HG02588 (cell line): ENCODE measurements at regions not wholly inside any gene's neighbourhood (a gene's known extent, or its start where the extent isn't known, plus 50 kb on each side); places are given as distances from the start of the nearest gene placed in this dataset.

Experiments
- ATAC-seq: cut with Tn5 transposase; IDR thresholded peaks from one replicate; pipeline ENCODE4 v1.9.1; 2021; ENCODE audit warnings: mild to moderate bottlenecking, moderate library complexity; ENCODE audit not compliant: unreplicated experiment

DNA sequence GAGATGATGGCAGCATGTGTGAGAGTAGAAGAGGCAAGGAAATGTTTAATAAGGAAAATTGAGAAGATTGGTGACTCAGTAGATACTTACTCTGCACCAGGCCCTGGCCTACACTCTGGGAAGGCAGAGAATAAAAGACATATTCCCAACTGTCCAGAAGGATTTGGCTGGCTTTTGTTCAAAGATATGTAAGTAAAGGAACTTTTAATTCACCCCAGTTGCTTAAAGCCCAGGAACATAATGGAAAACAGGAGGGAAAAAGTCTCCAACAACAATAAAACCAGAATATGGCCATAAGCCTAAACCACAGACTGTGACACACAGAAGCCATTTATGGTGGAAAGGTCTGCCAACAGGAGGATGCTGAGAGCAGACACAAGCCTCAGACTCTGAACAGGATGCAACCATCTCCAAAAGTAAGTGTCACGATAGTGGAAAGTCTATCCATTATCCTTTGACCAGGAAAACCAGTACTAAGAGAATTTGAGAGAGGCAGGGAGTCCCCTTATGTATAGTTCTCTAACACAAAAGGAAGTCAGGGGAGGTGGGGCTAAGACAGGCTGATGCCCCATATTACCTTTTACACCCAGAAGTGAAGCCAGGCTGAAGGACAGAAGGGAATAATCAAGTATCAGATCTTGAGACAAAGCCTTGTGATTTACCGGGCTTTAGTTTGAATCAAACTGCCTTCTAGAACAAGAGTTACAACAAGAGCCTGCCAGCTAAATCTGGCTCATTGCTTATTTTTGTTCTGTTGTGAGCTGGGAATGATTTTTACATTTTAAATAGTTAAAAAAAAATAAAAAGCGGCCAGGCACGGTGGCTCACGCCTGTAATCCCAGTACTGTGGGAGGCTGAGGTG lies 169.5 kb upstream of the STARD13 start:
- ATAC-seq = no peak

DNA sequence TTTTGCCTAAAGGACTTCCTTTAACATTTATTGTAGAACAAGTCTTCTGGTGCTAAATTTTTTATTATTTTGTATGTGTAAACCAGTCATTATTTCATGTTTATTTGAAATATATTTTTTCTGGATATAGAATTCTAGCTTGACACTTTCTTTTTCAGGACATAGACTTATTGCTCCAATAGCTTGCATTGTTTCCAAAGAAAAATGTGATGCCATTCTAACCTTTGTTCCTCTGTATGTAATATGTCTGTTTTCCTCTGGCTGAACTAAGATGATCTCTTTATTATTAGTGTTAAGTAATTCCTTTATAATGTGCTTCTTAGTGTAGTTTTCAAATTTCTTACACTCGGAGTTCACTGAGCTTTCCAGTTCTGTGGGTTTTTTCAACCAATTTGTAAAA lies 174.1 kb upstream of the STARD13 start:
- no peak for ATAC-seq

DNA sequence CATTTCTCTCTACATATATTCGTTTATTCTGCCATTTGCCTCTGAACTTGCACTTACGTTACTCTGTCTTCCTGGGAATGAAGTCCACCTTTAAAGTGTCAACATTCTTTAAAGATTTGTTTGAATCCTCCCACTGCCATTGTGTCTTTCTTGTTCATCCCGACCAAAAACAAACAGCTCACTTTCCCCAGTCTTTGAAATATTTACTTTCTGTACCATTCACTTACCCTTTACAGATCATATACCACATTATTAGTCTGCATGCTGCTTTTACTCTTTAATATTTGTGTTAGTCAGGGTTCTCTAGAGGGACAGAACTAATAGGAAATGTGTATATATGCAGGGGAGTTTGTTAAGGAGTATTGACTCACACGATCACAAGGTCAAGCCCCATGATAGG lies 176.6 kb upstream of the STARD13 start:
- no peak for ATAC-seq

DNA sequence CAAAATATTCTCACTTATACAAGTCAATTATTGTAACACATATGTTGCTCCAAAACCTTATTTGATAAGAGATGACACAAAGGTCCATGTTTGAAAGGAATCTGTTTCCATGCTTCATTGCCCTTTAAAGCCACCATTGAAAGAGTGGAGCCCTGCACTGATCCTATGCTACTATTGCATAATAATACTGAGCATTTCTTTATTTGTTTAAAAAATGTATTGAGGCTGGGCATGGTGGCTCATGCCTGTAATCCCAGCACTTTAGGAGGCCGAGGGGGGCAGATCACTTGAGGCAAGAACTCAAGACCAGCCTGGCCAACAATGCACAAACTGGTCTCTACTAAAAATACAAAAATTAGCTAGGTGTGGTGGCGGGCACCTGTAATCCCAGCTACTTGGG lies 178.8 kb upstream of the STARD13 start:
- ATAC-seq = no peak

DNA sequence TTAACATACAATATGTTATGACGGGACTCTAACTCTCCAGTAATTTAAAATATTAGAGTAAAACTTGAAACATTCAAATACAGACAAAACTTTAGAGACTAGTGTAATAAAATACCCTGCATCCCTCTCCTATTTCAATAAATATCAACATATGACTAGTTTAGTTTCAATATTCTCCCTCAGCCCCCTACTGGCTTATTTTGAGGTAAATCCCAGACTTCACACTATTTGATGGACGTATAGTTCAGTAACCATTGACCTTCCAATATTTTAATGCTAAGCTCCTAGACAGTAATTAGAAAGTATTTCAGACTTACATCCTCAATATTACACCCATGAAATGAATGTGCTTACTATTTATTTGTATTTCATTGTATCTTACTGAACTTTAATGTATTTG lies 180.7 kb upstream of the STARD13 start:
- no peak for ATAC-seq

DNA sequence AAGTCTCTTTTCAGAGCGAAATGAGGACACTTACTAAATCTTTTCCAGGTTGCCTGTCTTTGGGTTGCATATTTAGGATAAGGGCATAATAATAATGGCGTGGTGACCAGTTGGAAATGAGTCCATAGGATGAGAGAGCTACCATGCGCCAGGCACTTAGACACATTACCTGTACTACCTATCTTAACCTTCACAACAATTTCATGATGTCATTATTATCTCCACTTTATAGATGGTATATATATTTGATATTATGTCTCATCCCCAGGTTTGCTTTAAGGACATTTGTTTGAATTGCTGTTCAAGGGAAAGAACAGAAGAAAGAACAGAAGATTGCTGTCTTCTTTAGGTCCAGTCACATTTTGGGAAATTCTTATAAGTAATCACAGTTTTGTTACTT lies 182.0 kb upstream of the STARD13 start:
- ATAC-seq = no peak

DNA sequence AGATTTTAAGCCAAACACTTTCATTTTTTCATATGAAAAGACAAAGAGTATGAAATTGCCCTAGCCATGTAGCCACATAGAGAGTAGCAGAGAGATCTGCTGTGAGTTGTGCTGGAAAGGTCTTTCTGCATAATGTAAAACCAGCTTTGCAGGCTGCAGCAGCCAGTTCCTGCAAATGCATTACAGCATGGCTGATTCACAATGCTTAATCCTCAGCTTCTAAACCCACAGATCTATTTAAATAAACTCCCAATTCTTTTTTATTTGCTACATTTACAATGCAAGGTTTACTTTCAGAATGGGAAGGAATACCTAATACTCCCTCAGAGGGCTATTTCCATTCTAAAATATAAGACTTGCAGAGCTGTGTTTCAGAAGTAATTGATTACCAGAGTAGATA lies 185.6 kb upstream of the STARD13 start:
- ATAC-seq = no peak

DNA sequence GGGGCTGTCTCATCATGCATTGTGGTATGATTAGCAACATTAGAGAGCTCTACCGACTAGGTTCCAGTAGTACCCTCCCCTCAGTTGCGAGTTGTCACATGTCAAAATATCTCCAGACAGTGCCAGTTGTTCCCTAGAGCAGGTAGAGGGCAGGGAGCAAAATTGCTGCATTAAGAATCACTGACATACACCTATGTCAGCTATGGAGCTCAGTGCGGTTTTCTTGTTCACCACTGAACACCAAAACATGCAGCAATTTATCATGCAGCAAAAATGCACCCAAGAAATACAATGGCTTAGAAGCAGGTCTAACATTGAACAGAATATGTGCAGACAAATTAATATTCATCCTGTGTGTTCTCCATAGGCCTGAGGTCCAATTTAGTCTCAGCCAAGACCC lies 186.9 kb upstream of the STARD13 start:
- no peak for ATAC-seq

DNA sequence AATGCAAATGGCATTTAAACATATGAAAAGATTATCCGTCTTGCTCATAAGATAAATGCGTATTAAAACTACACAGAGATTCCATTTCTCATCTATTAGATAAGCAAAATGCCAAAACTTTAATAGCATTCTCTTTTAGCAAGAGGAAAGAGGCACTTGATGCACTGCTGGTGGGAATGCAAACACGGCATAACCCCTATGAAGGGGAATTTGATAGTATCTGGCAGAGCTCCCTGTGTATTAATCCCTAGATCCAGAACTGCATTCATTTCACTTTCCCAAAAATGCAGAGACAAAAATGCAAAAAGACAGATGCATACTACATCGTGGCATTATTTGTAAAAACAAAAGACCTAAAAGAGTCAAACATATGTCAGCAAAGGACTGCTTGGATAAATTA lies 193.6 kb upstream of the STARD13 start:
- ATAC-seq = no peak

DNA sequence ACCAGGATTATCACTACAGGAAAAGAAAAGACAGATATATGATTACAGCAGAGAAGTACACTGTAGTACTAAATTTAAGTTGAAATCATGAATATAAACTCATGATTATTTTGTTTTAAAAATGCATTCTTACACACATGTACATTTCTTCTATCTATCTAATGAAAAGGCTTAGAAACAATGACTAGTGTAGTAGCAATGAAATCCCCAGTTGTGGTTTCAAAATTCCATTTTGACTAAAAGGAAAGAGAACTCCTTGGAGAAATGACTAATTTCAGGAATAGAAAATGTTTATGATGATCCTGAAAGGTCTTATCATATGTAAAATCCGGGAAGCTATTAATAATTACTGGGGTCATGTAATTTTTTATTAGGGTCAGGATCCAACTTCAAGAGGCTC lies 195.0 kb upstream of the STARD13 start:
- no peak for ATAC-seq

DNA sequence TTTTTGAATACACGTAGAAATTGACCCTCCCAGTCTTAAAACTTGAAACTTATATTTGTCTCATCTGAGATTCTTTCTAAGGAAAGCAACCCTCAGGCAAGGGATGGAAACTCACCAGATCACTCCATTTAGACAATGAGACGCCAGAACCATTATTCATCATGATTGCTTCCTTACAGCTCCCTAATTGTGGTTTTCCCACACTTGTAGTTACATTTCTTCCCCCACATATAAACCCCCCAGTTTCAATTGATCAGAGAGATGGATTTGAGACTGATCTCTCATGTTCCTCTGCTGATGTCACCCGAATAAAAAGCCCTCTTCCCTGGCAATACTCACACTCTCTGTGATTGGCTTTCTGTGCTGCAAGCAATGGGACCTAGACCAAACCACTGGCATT lies 197.9 kb upstream of the STARD13 start:
- no peak for ATAC-seq

DNA sequence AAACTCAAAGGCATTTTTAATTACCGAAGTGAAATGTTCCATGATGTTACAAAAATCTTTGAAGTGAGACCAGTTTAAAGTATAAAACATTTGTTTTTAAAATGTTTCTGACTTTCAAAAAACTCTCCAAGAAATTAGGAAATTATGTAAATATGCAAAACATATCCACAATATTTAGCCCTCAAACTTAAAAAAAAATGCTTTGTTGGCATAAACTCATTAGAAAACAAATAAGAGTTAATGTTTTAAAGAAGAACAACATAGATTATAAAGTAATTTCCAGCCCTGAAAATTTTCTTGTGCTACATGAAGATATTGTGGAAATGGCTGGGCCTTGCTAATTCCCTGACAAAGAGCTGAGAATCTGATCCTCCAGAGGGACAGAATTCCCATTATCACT lies 199.7 kb upstream of the STARD13 start:
- ATAC-seq = no peak

DNA sequence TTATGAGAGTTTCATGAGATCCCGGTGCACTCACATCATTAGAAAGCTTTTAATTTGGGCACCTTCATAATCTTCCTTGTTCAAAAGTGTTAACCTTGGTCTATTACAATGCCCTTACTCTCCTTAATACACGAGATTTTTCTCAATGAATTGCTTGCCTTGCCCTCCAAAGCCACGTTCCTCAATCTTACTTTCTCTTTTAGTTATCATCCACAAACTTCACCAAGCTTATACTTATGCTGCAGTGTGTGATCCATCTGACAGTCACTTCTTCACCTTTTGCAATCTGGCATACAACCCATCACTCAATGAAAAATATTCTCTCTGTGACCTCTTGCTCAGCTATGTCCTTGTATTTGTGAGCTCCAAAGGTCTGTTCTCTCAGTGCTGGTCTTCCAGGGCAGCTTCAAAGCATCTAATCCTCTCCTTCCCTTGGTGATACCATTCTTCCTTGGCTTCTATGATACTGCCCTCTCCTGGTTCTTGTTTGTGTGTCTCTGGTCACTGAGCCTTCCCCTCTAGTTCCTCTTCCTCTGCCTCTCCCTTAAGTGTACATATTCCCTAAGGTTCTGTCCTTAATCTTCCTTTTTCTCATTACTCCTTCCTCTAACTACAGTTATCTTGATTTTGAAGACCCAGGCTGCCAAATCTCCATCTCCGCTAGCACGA lies 202.2 kb upstream of the STARD13 start:
- ATAC-seq = peak; percentile 55

DNA sequence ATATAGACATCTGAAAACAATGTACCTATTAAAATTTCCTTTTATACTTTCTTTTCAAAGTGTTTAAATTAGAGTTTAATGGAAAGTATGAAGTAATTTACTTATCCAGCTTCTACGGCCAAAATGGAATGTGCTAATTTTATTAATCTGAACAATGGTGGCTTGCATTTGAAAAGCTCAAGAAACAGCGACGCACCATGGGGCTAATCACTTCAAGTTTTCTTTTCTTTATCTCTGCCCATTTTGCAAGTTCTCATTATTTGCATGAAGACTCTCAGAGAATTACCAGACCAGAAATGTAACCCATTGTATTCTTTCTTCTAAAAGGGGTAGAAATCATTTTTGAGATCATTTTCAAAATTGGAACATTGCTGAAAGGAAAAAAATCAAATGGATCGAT lies 204.0 kb upstream of the STARD13 start:
- ATAC-seq = no peak

DNA sequence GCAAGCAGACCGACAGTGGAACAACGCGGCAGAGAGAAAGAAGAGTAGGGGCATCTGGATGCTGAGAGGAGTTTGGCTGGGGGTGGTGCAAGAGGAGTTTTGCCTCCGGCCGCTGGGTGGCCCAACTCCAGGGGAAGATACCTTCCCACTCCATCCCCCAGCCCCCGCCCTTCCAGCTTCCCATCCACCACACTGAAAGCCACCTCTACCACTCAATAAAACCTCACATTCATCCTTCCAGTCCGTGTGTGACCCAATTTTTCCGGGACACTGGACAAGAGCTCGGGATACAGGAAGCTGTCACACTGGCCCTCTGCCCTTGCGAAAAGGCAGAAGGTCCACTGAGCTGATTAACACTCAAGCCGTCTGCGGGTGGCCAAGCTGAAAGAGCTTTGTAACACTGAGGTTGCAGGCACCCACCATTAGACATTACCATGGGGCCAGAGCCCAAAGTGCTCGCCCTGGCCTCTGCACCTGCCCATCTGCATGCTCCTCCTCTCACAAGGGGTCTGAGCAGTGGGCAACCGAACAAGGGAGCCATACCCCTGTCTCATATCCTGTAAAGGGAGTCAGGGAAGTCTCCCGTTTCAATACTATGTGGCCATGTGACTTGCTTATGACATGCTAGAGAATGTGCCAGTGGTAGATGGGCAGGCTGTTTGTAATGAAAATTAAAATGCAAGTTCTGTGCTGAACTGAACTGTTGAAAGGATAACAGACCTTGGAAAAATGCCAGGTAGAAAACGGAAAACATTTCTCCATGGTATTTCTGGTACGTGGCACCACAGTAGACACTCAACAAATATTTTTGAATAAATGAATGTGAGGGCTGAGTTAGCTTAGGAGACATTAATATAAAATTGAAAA lies 205.1 kb upstream of the STARD13 start:
- no peak for ATAC-seq

DNA sequence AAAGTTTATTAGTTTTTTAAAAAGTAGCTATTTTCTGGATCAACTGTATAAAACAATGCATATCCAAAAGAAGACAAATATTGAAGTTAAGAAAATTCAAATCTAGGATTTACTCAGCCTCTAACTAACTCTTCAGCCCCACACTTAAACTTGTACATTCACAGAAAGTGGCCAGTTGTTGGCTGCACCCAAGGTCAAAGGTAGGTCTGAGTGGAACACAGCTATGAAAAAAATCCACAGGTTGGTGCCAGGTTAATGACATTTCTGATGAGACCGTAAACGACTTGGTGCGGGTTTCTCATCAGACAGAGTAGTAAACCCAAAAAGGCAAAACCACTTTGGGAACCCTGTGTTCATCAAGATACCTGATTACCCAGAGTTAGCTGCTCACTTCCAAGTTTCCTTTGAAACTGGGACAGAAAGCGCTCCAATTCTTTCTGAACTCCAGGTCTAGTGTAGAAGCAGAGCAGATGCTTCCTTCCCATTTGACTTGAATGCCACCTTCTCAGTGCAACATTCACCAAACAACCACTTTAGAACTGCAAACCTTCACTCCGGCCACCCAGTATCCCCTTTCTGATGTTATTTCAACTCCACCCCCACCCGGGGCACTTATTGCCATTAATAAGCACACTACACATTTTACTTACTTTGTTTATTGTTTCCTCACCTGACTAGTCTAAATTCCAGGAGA lies 208.3 kb upstream of the STARD13 start:
- no peak for ATAC-seq

DNA sequence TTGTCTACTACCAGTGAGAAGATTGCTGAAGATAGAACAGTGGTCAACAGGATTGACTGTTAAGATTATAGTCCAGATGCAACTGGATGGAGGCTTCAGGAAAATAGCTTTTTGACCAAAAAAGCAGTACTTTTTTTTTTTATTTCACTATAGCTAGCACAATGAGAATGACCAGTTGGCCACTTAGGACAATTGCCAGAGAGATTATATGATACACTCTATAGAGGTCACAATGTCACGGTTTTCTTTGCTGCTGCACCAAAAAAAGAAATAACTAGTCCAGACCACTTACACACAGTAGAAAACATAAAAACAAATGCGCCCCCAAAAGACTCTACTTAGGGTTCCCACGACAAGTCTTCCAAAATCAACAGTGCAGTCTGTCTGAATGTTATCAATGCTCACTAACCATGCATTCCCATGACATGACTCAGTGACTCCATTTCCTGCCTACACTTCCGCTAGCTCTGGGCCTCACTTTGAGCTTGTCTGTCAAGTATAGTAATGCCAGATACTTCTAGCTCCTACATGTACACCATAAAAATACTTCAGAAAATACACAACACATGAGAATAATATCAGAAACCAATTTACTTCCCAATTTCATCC lies 209.1 kb upstream of the STARD13 start:
- ATAC-seq = no peak

DNA sequence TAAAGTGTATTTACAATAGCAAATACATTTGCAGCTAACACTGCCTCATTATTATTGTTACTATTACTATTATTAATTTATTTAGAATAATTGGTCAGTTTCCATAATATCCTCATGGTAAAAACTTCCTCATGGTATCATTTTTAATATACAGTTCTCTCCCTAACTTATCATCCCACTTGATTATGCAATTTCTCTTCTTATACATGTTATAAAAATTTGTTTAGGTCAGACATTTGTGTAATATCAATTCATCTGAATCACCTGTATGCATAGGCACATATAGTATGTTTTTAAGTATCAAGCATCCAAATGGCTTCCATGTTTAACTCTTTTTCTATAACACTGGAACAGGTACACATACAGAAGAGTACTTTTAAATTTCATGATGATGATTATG lies 210.8 kb upstream of the STARD13 start:
- ATAC-seq = no peak

DNA sequence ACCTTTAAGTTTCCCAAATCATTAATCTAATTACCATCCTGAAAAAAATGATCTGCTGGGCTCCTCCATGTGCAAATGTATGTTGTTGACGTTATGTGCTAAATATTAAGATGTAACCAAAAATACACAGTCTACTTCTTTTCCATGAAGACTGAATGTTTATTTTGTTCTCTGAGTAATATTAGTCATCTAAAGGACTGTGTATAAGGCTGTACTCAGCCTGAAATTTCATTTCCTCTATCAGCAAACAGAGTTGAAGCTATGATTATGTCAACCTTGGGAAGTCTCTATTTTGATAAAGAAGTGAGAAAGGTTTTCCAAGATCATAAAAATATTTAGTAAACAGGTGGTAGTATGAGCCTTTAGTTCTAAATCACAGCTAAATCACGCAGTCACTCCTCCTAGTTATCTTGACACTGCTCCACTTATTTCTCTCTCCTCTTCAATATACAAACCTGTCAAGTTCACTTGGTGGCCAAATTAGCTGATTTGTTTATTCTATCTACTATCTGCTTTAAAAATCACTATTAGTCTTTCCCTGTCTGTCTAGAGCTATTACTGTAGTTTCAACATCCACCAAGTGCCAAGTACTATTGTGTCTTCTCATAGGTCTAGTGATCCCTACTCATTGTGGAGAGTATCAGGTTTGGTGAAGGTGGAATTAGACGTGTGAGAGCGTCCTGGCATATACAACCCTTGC lies 211.7 kb upstream of the STARD13 start:
- ATAC-seq = no peak

DNA sequence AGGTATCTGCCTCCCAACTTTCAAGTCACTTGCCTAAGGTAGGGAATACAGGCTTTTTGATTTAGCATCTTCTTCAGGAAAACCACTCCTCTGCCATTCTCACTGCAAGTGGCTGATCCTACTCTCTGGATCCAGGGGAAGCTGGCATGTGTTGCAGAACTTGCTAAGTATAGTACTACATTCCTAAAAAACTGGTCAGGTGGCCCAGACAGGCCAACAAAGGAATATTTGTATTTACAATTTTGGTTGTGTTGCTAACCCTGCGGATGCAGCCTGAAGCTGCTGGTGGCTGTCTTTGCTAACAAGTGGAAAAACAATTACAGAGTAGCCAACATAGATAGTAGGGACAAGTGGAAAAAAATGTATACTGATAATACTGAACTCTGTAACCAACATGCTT lies 222.5 kb upstream of the STARD13 start:
- no peak for ATAC-seq
